GM12874 (cell line): ENCODE measurements at regions not wholly inside any gene's neighbourhood (a gene's known extent, or its start where the extent isn't known, plus 50 kb on each side); places are given as distances from the start of the nearest gene placed in this dataset.

ENCODE experiments used
- CTCF ChIP-seq: IDR thresholded peaks from 2 replicates; pipeline ENCODE4 v1.5.1; 2011; ENCODE audit warnings: low read depth, mild to moderate bottlenecking, control low read depth, low read length, moderate library complexity; ENCODE audit not compliant: insufficient read depth

GRCh38 chr16:77555791-77556190 is 121.0 kb upstream of the ADAMTS18 start:
- TF ChIP-seq CTCF = no peak

GRCh38 chr16:77556201-77556873 is 121.5 kb upstream of the ADAMTS18 start:
- no peak for TF ChIP-seq CTCF

DNA sequence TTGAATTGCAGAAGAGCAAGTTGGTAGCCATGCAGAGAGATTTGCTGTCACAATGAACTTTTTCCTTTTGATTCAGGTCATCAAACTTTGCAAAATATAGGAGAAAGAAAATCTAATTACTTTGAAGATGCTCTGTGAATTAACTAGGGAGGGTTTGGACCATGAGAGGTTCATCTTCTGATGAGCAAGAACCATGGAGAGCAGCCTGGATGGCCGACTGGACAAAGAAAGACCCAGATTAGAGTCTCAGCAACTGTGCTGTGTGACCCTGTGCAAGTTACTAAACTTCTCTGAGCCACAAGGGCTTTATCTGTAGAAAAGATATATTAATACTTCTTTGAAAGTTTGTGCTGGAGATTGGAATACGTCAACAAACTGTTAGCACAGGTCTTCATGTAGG is 122.6 kb upstream of the ADAMTS18 start:
- no peak for TF ChIP-seq CTCF

DNA sequence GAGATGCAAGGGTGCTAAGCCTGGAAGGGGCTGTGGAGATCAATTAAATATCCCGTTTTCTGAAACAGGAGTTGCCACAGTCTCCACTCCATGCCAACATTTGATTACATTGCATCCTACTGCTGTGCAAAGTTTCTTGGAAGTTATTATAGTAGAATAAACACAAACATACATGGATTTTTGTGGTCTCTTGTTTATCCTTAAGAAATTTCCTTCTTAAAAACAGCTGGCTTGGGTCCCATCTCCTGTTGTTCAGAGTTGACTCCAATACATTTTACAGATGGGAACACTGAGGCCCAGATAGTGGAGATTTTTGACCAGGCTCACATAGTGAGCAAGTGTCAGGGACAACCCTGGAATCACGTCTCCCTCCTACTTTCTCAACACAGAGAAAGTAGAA is 124.0 kb upstream of the ADAMTS18 start:
- TF ChIP-seq CTCF = no peak

DNA sequence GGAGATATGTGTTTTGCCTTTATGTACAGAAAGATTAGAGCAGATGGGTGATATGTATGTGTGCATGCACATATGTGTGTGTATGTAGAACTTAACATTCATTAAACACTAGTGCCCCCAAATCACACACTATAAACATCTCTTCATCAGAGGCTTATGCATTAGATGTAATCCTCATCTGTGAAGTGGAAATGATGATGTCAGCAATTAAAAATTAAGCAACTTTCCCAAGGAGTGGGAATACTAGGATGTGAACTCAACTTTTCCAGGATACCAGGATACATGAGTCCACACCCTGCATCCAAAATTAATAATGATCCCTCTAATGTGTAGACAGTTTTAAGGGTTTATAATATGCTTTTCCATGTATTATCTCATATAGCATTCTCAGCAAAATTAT is 127.7 kb upstream of the ADAMTS18 start:
- no peak for TF ChIP-seq CTCF

GRCh38 chr16:77564791-77565390 is 130.1 kb upstream of the ADAMTS18 start:
- TF ChIP-seq CTCF = no peak

DNA sequence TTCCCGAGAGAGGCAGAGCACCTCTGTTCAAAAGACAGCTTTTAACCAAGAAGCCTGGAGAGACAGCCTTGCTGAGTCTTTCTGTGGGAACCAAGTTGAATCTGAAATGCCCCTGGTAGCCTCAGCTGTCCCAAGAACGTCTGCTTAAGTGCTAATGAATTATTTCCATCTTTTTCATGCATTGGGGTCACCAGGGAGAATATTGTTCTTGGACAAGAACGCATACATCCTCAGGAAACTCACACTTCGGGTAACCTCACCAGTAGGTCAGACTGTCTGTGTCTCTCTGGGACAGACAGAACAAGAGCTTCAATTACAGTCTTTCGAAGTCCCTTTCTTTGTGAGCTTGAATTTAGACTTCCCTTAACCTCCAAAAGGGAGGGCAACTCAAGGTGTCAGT is 134.6 kb upstream of the ADAMTS18 start:
- TF ChIP-seq CTCF = no peak
